ENCODE measurements at regions not wholly inside any gene's neighbourhood (a gene's known extent, or its start where the extent isn't known, plus 50 kb on each side); places are given as distances from the start of the nearest gene placed in this dataset.

DNA sequence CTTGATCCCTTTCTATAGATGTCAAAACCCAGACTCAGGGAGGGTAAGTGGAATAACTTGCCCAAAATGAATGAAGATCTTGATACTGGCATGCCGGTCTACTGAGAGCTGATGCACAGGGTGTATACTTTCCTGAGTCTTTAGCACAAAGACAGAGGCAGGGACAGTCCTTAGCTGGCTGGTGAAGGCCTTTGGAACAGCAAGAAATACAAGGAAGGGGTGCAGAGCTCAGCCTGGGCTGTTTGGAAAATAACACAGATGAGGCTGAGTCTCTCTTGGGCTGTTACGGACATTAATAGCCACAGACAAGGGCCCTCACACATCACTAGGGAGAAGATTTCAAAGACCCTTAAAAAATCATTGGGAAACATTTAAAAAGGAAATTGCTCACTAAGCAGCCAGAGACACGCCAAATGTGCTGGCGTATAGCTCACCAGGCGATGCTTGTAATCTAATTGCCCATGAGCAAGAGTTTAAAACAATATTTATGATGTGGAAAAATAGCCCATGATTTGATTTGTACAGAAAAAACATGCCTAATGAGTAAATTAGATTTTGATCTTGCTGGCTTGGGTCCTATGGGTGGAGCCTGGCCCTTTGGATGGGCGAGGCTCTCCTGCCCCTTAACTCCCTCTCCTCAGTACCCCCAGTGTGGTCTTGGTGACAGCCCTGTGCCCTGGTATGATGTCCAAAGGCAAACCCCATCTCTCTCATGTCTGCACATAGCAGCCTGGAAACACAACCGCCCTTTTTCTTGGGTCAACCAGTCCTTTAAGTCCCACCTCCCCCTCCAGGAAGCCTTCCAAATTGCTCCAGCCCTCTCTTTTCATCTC is 81.8 kb upstream of the MRPS22 start:
- no peak overlapping the region for H3K4me3 ChIP-seq
- H3K9me3 ChIP-seq: no peaks in the 10 kb centered on the region
- 92 to 93% methylated on average over 7 of the region's 7 CpGs for WGBS, 2 donors
- H3K4me1 ChIP-seq: no peaks in the 10 kb centered on the region
- TF ChIP-seq POLR2A (IDR thresholded peaks at IDR 0.05) (no peak), CTCF (IDR thresholded peaks at IDR 0.05) (no peak)
- no peak overlapping the region for H3K27ac ChIP-seq
- H3K27me3 ChIP-seq: no peaks in the 10 kb centered on the region
- intact Hi-C loops (cut with DNase I; ENCODE audit: low total_unique reads): no loop called here
- H3K36me3 ChIP-seq (ENCODE audit: low read depth, missing control alignments): no peaks in the 10 kb centered on the region
- no peak for DNase-seq

GRCh38 chr3:139263798-139264197 is 80.0 kb upstream of the MRPS22 start:
- intact Hi-C loops (cut with DNase I; ENCODE audit: low total_unique reads): no loop called here
- no peaks in the 10 kb centered on the region for H3K27me3 ChIP-seq
- H3K36me3 ChIP-seq (ENCODE audit: low read depth, missing control alignments): no peaks in the 10 kb centered on the region
- no peaks in the 10 kb centered on the region for H3K9me3 ChIP-seq
- TF ChIP-seq POLR2A (IDR thresholded peaks at IDR 0.05): no peak
- no peak for TF ChIP-seq CTCF (IDR thresholded peaks at IDR 0.05)
- WGBS, 2 donors: 93 to 95% methylated on average over 4 of the region's 4 CpGs
- H3K27ac ChIP-seq: no peak overlapping the region
- no peaks in the 10 kb centered on the region for H3K4me1 ChIP-seq
- no peak for DNase-seq
- H3K4me3 ChIP-seq: no peak overlapping the region

GRCh38 chr3:139264375-139264774 is 79.4 kb upstream of the MRPS22 start:
- WGBS, 2 donors: 91 to 93% methylated on average over 3 of the region's 3 CpGs
- TF ChIP-seq POLR2A (IDR thresholded peaks at IDR 0.05) (no peak), CTCF (IDR thresholded peaks at IDR 0.05) (no peak)
- H3K4me1 ChIP-seq: no peaks in the 10 kb centered on the region
- H3K4me3 ChIP-seq: no peak overlapping the region
- H3K36me3 ChIP-seq (ENCODE audit: low read depth, missing control alignments): no peaks in the 10 kb centered on the region
- no peaks in the 10 kb centered on the region for H3K9me3 ChIP-seq
- no peaks in the 10 kb centered on the region for H3K27me3 ChIP-seq
- no peak overlapping the region for H3K27ac ChIP-seq
- no peak for DNase-seq
- intact Hi-C loops (cut with DNase I; ENCODE audit: low total_unique reads): no loop called here

DNA sequence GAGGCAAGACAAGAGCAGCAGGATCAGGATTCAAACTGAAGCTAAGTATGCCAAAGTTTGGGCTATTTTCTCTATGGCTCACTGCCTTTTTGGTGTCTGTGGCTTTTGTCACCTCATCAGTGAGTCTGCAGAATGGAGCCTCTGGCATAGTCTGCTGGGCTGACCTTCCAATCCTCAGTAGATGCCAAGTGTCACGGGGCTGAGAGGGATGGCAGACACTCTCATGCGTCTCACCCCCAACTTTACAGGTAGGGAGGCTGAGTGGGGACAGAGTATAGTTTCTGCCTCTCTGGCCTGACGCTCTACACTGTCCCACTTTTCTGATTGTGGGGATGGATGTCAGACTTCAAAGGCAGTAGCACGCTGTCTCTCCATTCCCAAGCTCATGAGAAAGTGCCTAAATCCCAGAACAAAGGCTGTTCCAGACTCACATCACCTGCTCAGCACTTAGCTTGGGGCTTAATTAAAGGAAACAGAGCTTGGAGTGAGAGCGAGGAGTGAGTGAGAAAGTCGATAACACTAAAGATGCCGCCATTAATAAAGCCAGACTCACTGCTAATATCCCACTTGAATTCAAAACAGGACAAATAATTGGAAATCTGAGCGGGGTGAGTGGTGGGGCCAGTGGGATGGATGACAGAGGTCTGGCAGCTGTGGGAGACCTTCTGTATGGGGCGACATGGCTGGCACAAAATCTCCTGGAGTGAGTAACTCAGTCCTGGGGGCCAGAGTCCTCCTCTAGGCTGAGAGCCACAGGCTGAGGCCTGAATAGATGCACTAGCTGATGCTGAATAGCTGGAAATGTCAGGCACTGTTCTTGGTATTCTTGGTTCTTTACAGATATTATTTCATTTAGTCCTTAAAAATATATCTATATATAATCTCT is 78.4 kb upstream of the MRPS22 start:
- TF ChIP-seq CTCF (IDR thresholded peaks at IDR 0.05) (no peak), POLR2A (IDR thresholded peaks at IDR 0.05) (no peak)
- Histone ChIP-seq H3K4me3 (no peak overlapping the region), H3K36me3 (ENCODE audit: low read depth, missing control alignments) (no peaks in the 10 kb centered on the region), H3K27me3 (no peaks in the 10 kb centered on the region), H3K27ac (no peak overlapping the region), H3K9me3 (no peaks in the 10 kb centered on the region), H3K4me1 (no peaks in the 10 kb centered on the region)
- 92 to 93% methylated on average over 9 of the region's 9 CpGs for WGBS, 2 donors
- no peak for DNase-seq
- intact Hi-C loops (cut with DNase I; ENCODE audit: low total_unique reads): no loop called here
